ENCODE measurements at regions not wholly inside any gene's neighbourhood (a gene's known extent, or its start where the extent isn't known, plus 50 kb on each side); places are given as distances from the start of the nearest gene placed in this dataset.

DNA sequence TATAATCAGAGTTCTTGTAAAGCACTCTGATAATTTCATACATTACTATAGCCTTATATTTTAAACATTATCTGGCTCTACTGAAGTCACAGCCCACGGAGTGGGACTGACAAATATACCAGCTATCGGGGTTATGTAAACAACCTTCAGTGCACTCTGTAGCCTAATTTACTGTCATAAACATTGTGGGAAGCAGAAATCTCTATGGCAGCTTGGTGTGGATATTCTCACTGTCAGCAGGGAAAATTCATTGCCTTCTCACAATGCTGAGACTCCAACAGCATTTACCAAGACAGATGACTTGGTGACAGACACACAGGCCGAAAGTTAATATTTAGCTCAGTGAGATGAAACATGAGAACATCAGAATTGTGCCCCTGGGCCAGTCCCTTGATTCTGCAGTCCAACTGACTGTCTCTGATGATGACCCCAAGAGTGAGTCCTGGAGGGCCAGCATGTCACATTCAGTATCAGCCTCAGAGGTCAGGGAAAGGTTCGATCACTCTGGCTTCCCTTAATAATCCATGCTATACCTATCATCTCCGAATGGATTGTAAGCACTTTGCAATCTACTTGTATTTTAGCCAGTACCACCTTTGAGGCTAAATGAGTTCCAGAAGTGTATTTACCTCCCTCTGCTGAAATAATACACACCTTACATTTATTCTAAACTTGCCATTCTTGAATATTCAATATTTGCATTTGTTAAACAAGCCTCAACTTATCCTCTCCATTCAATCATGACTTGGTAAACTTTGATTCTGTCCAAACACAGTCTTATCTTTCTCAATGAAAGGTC, 146.2 kb upstream of the OSR1 start:
- H3K27ac Mint-ChIP-seq = no peak overlapping the region
- H2AFZ ChIP-seq (ENCODE audit: insufficient read depth, low read depth, low read length, poor library complexity, severe bottlenecking) = no peak overlapping the region
- intact Hi-C loops (cut with micrococcal nuclease) = no loop called here

More for the DNA sequence above, 146.2 kb upstream of the OSR1 start:
- no peak overlapping the region for H3K9ac ChIP-seq (ENCODE audit: low read length)
- no peaks in the 10 kb centered on the region for H3K27me3 ChIP-seq (replicated peaks in 1 of 4; ENCODE audit: control extremely low read depth in 1 of 4, control insufficient read depth in 3 of 4, insufficient read depth in 4 of 4, low read length in 3 of 4)
- H3K4me2 ChIP-seq (replicated peaks; ENCODE audit: low read depth, low read length, poor library complexity, severe bottlenecking) = no peak overlapping the region
- ChIA-PET POLR2A (no interaction called here), CTCF (no interaction called here)
- DNase-seq = no peak
- H4K20me1 ChIP-seq (ENCODE audit: control insufficient read depth, insufficient read depth, low read length, poor library complexity, severe bottlenecking) = no peaks in the 10 kb centered on the region
- H3K27ac ChIP-seq (ENCODE audit: low read length in 2 of 2) = no peak overlapping the region
- ATAC-seq (ENCODE audit: low read depth) = no peak
- H3K79me2 ChIP-seq (ENCODE audit: control insufficient read depth, insufficient read depth, low read length) = no peaks in the 10 kb centered on the region
- no peaks in the 10 kb centered on the region for H3K4me1 ChIP-seq (ENCODE audit: control insufficient read depth in 2 of 2, insufficient read depth in 2 of 2, low read length in 2 of 2)
- 91% methylated on average over 2 of the region's 5 CpGs for WGBS (ENCODE audit: insufficient coverage)
- Mint-ChIP-seq H3K9me3 (ENCODE audit: insufficient read depth) (no peaks in the 10 kb centered on the region), H3K4me3 (no peak overlapping the region), H3K27me3 (peaks cover 16% of the 10 kb centered on the region), H3K4me1 (no peaks in the 10 kb centered on the region)
- no peak overlapping the region for H3K4me3 ChIP-seq (ENCODE audit: control extremely low read depth in 1 of 5, extremely low read depth in 1 of 5, insufficient read depth in 1 of 5, low read depth in 2 of 5, low read length in 4 of 5)
- no peak for TF ChIP-seq EZH2 (IDR thresholded peaks at IDR 0.05; ENCODE audit: borderline replicate concordance, insufficient read depth, low read depth, low read length, poor library complexity, severe bottlenecking)
- TF ChIP-seq CTCF (IDR thresholded peaks at IDR 0.05) = no peak
- no peaks in the 10 kb centered on the region for H3K9me3 ChIP-seq (ENCODE audit: control extremely low read depth in 1 of 3, control insufficient read depth in 2 of 3, insufficient read depth in 1 of 3, low read length in 2 of 3)
- H3K36me3 ChIP-seq (replicated peaks in 1 of 2; ENCODE audit: control extremely low read depth in 1 of 2, control insufficient read depth in 1 of 2, extremely low read depth in 1 of 2, insufficient read depth in 2 of 2, low read length in 1 of 2) = no peaks in the 10 kb centered on the region

All from B cell (primary cell).